ENCODE measurements at regions not wholly inside any gene's neighbourhood (a gene's known extent, or its start where the extent isn't known, plus 50 kb on each side); places are given as distances from the start of the nearest gene placed in this dataset.

DNA sequence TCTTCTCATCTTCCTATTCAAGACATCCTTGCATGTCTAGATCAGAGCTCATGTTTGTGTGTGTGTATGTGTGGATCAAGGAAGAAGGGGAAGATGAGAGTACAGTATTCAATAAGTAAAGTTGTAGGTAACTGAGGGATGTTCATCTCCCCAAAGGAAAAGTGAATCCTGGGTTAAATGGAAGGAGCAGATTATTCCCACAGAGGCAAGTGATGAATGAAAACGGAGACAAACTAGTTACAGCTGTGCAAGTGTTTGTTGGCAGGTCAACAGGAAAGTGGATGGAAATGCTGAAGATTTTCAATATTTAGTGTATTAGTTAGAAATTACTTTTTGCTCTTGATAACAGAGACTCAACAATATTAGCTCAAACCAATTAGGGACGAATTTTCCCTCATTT, 84.2 kb upstream of the PDZRN3 start:
- H3K9ac ChIP-seq, result no peak overlapping the region
- H3K27me3 ChIP-seq, result no peaks in the 10 kb centered on the region
- TF ChIP-seq Cebpa-rat (IDR thresholded peaks at IDR 0.05), result no peak
- no peaks in the 10 kb centered on the region for H3K36me3 ChIP-seq
- H3K9me3 ChIP-seq, result no peaks in the 10 kb centered on the region
- no peak overlapping the region for H3K4me2 ChIP-seq
- no peaks in the 10 kb centered on the region for H4K20me1 ChIP-seq
- no peaks in the 10 kb centered on the region for H3K4me1 ChIP-seq
- H3K4me3 ChIP-seq, result no peak overlapping the region
- no peak overlapping the region for H3K27ac ChIP-seq

DNA sequence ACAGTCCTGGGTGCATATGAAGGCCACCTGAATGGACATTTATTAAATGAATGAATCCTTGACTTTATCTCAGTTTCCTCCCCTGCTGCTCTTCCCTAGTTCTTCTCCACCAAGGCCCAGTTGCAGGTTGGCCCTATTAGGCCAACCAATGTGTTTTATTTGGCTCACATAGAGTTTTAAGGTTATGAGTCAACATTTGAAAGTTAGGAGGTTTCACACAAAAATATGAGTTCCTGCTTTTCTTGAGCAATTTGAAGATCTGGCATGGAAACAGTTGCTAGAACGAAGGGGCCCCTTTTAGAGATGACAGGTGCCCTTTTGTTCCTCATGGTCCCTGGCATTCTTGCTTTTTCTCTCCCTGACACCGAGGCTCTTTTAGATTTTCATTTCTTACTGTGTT, 83.0 kb upstream of the PDZRN3 start:
- H3K9me3 ChIP-seq, result no peaks in the 10 kb centered on the region
- no peak overlapping the region for H3K27ac ChIP-seq
- H3K36me3 ChIP-seq, result no peaks in the 10 kb centered on the region
- no peaks in the 10 kb centered on the region for H3K27me3 ChIP-seq
- TF ChIP-seq Cebpa-rat (IDR thresholded peaks at IDR 0.05), result no peak
- no peak overlapping the region for H3K4me2 ChIP-seq
- no peaks in the 10 kb centered on the region for H4K20me1 ChIP-seq
- H3K4me1 ChIP-seq, result no peaks in the 10 kb centered on the region
- H3K4me3 ChIP-seq, result no peak overlapping the region
- H3K9ac ChIP-seq, result no peak overlapping the region

DNA sequence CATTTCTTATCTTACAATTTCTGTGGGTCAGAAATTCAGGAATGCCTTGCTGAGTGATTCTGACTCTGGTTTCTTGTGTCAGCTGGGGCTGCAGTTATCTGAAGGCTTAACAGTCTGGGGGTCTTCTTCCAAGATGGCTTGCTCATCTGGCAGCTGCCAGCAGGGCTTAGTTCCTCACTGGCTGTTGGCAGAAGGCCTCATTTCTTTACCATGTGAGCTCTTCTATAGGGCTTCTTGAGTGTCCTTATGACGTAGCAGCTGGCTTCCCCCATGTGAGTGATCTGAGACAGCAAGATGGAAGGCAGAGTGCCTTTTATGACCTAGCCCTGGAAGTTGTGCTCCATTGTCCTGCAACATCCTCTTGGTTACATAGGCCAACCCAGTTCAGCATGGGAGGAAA, 82.0 kb upstream of the PDZRN3 start:
- Histone ChIP-seq H3K9me3 (no peaks in the 10 kb centered on the region), H3K4me2 (no peak overlapping the region), H3K36me3 (no peaks in the 10 kb centered on the region), H3K27ac (no peak overlapping the region), H3K9ac (no peak overlapping the region), H3K4me3 (no peak overlapping the region), H3K27me3 (no peaks in the 10 kb centered on the region), H4K20me1 (no peaks in the 10 kb centered on the region), H3K4me1 (no peaks in the 10 kb centered on the region)
- TF ChIP-seq Cebpa-rat (IDR thresholded peaks at IDR 0.05), result no peak

DNA sequence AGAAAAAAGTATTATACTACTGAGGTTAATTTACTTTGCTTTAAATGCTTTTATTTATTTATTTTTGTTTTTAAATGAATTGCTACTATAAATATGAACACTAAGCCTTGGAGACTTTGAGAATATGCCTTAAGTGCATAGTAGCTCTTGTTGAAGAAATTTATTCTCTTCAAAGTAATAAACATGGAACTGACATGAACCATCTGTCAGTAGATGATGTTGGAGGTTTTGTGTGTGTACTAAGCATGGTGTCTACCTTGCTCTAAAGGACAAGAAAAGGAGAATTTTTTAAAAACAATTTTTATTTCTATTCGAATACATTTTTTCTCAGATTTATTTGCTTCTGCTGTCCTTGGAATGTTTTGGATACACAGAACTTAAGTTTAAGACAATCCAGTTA, 81.1 kb upstream of the PDZRN3 start:
- Histone ChIP-seq H3K9me3 (no peaks in the 10 kb centered on the region), H3K9ac (no peak overlapping the region), H3K27me3 (no peaks in the 10 kb centered on the region), H3K4me2 (no peak overlapping the region), H3K27ac (no peak overlapping the region), H3K4me3 (no peak overlapping the region), H4K20me1 (no peaks in the 10 kb centered on the region), H3K4me1 (no peaks in the 10 kb centered on the region), H3K36me3 (no peaks in the 10 kb centered on the region)
- TF ChIP-seq Cebpa-rat (IDR thresholded peaks at IDR 0.05), result no peak

DNA sequence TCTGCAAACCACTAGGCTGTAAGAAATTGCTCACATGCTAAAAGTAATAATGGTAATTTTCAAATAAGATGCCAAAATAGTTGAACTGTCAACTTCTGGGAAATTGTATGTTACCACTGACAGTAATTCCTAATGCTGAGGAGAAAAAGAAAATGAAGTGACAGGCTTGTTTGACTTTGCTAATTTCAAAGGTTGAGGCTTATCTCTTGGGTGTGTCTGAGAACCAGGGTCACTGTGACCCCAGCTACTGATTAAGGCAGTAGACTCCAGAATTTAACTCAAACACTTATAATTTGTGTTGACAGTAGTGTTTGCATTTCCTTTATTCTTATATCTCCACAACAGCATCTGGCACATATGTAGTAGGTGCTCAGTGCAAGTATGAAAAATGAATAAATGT, 74.6 kb upstream of the PDZRN3 start:
- Histone ChIP-seq H3K9ac (no peak overlapping the region), H3K4me2 (no peak overlapping the region), H3K4me1 (no peaks in the 10 kb centered on the region), H3K36me3 (no peaks in the 10 kb centered on the region), H3K27ac (no peak overlapping the region), H4K20me1 (no peaks in the 10 kb centered on the region), H3K9me3 (no peaks in the 10 kb centered on the region), H3K27me3 (no peaks in the 10 kb centered on the region), H3K4me3 (no peak overlapping the region)
- no peak for TF ChIP-seq Cebpa-rat (IDR thresholded peaks at IDR 0.05)

DNA sequence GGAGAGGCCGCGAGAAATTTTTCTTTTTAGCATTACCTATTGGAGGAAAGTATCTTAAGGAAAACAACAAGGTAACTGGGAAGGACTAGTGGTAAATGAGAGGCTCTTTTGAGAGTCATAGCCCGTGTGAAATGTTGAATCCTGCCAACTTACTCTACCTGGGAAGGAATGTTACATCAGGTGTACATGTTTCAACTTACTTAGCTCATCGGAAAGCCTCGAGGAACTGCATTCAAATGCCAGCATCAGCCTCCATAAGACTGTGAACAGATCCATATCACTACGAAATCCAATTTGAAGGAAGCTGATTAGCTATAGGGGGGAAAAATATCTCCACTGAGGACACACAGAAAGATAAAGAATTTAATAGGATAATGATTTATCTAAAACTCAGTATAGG, 72.3 kb upstream of the PDZRN3 start:
- Histone ChIP-seq H3K4me2 (no peak overlapping the region), H3K27me3 (no peaks in the 10 kb centered on the region), H3K27ac (no peak overlapping the region), H4K20me1 (no peaks in the 10 kb centered on the region), H3K4me3 (no peak overlapping the region), H3K4me1 (no peaks in the 10 kb centered on the region), H3K36me3 (no peaks in the 10 kb centered on the region), H3K9me3 (no peaks in the 10 kb centered on the region), H3K9ac (no peak overlapping the region)
- TF ChIP-seq Cebpa-rat (IDR thresholded peaks at IDR 0.05), result no peak

DNA sequence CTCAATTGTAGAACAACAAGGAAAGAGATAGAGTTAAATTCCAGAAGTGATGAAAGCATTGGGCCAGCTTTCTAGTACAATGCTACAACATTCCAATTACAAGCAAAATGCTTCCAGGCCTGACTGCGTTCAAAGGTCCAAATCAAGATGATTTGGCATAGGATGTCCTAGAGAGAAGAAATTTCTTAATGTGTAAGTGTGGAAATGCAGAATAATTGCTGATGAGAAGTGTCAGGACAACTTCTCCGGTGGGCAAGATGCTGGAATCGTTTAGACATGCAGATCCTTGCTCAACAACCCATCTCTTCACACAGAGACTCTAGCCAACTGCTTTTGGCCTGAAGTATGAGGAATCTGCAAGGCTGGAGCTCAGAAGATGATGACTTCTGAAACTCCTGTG, 71.1 kb upstream of the PDZRN3 start:
- Histone ChIP-seq H3K4me1 (no peaks in the 10 kb centered on the region), H4K20me1 (no peaks in the 10 kb centered on the region), H3K9ac (no peak overlapping the region), H3K9me3 (no peaks in the 10 kb centered on the region), H3K27me3 (no peaks in the 10 kb centered on the region), H3K4me2 (no peak overlapping the region), H3K27ac (no peak overlapping the region), H3K36me3 (no peaks in the 10 kb centered on the region), H3K4me3 (no peak overlapping the region)
- TF ChIP-seq Cebpa-rat (IDR thresholded peaks at IDR 0.05), result no peak

DNA sequence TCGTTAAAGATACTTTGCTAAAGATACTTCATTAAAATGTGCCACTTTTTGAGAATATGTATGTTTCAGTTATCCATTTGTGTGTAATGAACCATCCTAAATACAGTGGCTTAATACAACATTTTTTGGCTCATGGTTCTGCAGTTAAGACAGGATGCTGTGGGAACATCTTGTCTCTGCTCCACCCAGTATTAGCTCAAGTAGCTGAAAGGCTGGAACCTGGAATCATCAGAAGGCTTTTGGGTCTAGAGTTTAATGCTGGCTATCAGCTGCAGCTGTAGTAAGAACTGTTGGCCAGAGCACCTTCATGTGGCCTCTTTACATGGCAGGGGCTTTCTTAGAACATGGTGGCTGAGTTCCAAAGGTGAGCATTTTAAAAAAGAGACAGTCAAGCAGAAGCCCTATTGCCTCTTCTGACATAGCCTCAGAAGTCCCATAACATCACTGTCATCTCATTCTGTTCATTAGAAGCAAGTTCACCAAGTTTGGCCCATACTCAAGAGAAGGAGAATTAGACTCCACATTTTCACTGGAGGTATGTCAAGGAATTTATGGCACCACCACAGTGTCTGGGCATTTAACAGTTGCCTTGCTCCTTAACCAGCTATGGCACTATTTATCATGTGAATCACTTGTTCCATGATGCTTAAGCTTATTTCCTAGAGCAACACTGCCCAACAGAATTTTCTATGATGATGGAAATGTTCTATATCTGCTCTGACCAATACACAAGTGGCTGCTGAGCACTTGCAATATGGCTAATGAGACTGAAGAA, 70.4 kb upstream of the PDZRN3 start:
- no peak overlapping the region for H3K4me2 ChIP-seq
- H3K9ac ChIP-seq, result no peak overlapping the region
- H3K36me3 ChIP-seq, result no peaks in the 10 kb centered on the region
- no peaks in the 10 kb centered on the region for H3K9me3 ChIP-seq
- no peak overlapping the region for H3K4me3 ChIP-seq
- H3K4me1 ChIP-seq, result no peaks in the 10 kb centered on the region
- H3K27me3 ChIP-seq, result no peaks in the 10 kb centered on the region
- H4K20me1 ChIP-seq, result no peaks in the 10 kb centered on the region
- H3K27ac ChIP-seq, result no peak overlapping the region
- no peak for TF ChIP-seq Cebpa-rat (IDR thresholded peaks at IDR 0.05)

DNA sequence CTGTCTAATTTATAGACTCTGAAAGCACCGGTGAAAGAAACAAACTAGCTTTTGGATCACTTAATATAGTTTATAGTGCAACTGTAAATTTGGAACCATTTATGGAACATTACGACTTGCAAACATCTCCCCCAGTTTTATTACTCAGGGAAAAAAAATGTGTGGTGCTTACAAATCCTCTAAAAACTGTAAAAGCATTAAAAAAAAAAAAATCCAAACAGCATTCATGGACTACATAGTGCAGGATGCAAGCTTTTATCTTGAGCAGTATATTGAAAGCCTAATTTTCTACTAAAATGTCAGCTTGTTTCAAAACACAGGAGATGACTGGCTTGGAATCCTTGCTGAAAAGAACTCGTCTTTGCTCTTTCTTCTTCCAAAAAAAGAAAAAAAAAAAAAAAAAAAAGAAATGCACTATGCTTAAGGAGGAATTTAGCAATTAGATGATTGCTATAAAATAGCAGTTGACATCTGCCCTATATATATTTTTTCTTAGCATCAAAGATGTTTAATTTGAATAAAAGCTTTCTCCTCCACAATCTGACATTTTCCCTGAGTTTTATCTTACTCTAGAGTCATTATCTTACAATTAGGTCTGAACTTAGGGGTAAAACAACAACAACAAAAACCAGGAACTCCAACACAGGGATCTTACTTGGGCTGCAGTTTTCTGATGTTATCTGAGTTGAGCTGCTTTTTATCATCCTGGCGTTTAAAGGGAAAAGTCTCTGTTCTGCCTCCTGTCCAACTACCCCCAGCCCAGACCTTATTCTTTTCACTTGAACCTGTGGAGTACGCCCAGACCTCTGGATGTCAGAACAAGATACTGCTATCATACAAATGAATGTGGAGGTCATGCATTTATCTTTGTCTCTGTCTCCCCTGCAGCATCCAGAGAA, 62.6 kb upstream of the PDZRN3 start:
- Histone ChIP-seq H3K27me3 (no peaks in the 10 kb centered on the region), H3K36me3 (no peaks in the 10 kb centered on the region), H3K4me1 (no peaks in the 10 kb centered on the region), H3K27ac (no peak overlapping the region), H3K9ac (no peak overlapping the region), H3K9me3 (no peaks in the 10 kb centered on the region), H4K20me1 (no peaks in the 10 kb centered on the region), H3K4me2 (no peak overlapping the region), H3K4me3 (no peak overlapping the region)
- TF ChIP-seq Cebpa-rat (IDR thresholded peaks at IDR 0.05), result no peak

DNA sequence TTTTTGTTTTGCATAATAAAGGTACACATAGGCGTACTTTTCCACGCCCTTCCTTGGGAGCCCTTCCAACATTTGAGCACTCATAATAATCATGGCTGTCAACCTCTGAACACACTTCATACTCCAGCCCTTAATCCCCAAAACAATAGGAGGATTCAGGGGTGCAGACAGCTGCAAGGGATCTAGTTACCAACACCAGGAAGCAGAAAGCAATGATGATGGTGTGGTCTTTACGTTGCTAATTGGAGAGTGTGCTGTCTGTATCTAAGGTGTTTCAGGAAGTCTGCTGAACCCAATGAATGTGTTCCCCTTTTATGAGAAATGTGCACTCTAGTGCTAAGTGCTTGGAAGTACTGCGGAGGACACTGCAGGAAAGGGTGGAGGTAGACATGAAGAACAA, 60.3 kb upstream of the PDZRN3 start:
- Histone ChIP-seq H4K20me1 (no peaks in the 10 kb centered on the region), H3K4me3 (no peak overlapping the region), H3K36me3 (no peaks in the 10 kb centered on the region), H3K4me2 (no peak overlapping the region), H3K27me3 (no peaks in the 10 kb centered on the region), H3K9ac (no peak overlapping the region), H3K27ac (no peak overlapping the region), H3K9me3 (no peaks in the 10 kb centered on the region), H3K4me1 (no peaks in the 10 kb centered on the region)
- TF ChIP-seq Cebpa-rat (IDR thresholded peaks at IDR 0.05), result no peak

All from BLaER1 (cell line).